Common myeloid progenitor, CD34-positive (primary cell): ENCODE measurements at regions not wholly inside any gene's neighbourhood (a gene's known extent, or its start where the extent isn't known, plus 50 kb on each side); places are given as distances from the start of the nearest gene placed in this dataset.

Source experiments
- CTCF ChIA-PET: fragments of 350-600 bp; sonication (Branson Sonifier 250); formaldehyde crosslinking; loops from one replicate; lab custom pipeline; 2021; ENCODE audit warnings: antibody characterized with exemption; lab: Charles Lee
- POLR2A ChIA-PET: fragments of 350-600 bp; sonication (Branson Sonifier 250); formaldehyde crosslinking; loops from one replicate; lab custom pipeline; 2021; ENCODE audit warnings: antibody characterized with exemption; lab: Charles Lee
- DNase-seq, 3 donors: peaks; one replicate each; pipeline versions ENCODE4 v3.0.0 to v3.0.0-alpha.2; 2013
- H3K27ac ChIP-seq, 2 experiments: 1 replicate in 1 of 2; 2 replicates in 1 of 2; pipeline ENCODE4 v1.7.0; 2013; ENCODE audit warnings: inconsistent platforms in 2 of 2, low read length in 2 of 2, mild to moderate bottlenecking in 2 of 2, low read depth in 1 of 2, moderate library complexity in 1 of 2; ENCODE audit not compliant: severe bottlenecking in 2 of 2, insufficient read depth in 1 of 2, poor library complexity in 1 of 2
- H3K27me3 ChIP-seq, 5 experiments: replicated peaks in 2 of 5; 1 replicate in 3 of 5; 2 replicates in 2 of 5; pipeline versions ENCODE4 v1.6.1 to v1.7.0; 2013; ENCODE audit warnings: low read length in 4 of 5, mild to moderate bottlenecking in 2 of 5, moderate library complexity in 2 of 5, inconsistent platforms in 1 of 5; ENCODE audit not compliant: insufficient read depth in 5 of 5, control insufficient read depth in 4 of 5
- H3K36me3 ChIP-seq, 4 experiments: 1 replicate in 2 of 4; 2 replicates in 2 of 4; pipeline versions ENCODE4 v1.6.1 to v1.7.0; 2013; ENCODE audit warnings: low read length in 3 of 4, control low read depth in 1 of 4, mild to moderate bottlenecking in 1 of 4; ENCODE audit not compliant: control insufficient read depth in 4 of 4, insufficient read depth in 4 of 4
- H3K4me1 ChIP-seq, 4 experiments: 1 replicate in 3 of 4; 2 replicates in 1 of 4; pipeline versions ENCODE4 v1.6.1 to v1.7.1; 2013; ENCODE audit warnings: low read length in 3 of 4, mild to moderate bottlenecking in 3 of 4, control low read depth in 1 of 4, inconsistent platforms in 1 of 4, moderate library complexity in 1 of 4; ENCODE audit not compliant: control insufficient read depth in 4 of 4, insufficient read depth in 4 of 4; ENCODE audit errors: control extremely low read depth in 1 of 4
- H3K4me3 ChIP-seq, 7 experiments: 1 replicate in 4 of 7; 2 replicates in 3 of 7; pipeline versions ENCODE4 v1.5.1 to v1.7.0; 2013; ENCODE audit warnings: mild to moderate bottlenecking in 7 of 7, low read length in 6 of 7, moderate library complexity in 6 of 7, inconsistent platforms in 2 of 7, low read depth in 2 of 7, control low read depth in 1 of 7; ENCODE audit not compliant: insufficient read depth in 4 of 7, control insufficient read depth in 1 of 7; ENCODE audit errors: extremely low read depth in 1 of 7
- H3K9me3 ChIP-seq, 5 experiments: 1 replicate in 4 of 5; 2 replicates in 1 of 5; pipeline versions ENCODE4 v1.6.1 to v1.7.1; 2013; ENCODE audit warnings: low read length in 4 of 5, mild to moderate bottlenecking in 2 of 5, inconsistent platforms in 1 of 5, low read depth in 1 of 5, moderate library complexity in 1 of 5; ENCODE audit not compliant: control insufficient read depth in 4 of 5, insufficient read depth in 2 of 5; ENCODE audit errors: control extremely low read depth in 1 of 5
- WGBS: methylation state at CpG from one replicate; pipeline ENCODE4 v1.1.5; 2013; ENCODE audit not compliant: insufficient coverage; 5-methylcytosine and 5-hydroxymethylcytosine counted together

GRCh38 chr3:19022546-19022945, 125.8 kb upstream of the KCNH8 start:
- no peaks in the 10 kb centered on the region for H3K27me3 ChIP-seq
- no peak for DNase-seq
- ChIA-PET POLR2A (no interaction called here), CTCF (no interaction called here)
- H3K27ac ChIP-seq: no peak overlapping the region
- no peaks in the 10 kb centered on the region for H3K4me1 ChIP-seq
- H3K4me3 ChIP-seq: no peak overlapping the region
- WGBS: no CpG with 5 or more reads among the region's 4 CpGs
- H3K36me3 ChIP-seq: no peaks in the 10 kb centered on the region
- no peaks in the 10 kb centered on the region for H3K9me3 ChIP-seq

- no peaks in the 10 kb centered on the region for H3K4me1 ChIP-seq
- CTCF ChIA-PET: interaction anchor here (1.8 kb wide), 1 partner anchor 11 kb away, joined by 4 read pairs; no protein-coding TSS in a partner anchor
- no peaks in the 10 kb centered on the region for H3K27me3 ChIP-seq
- no peak overlapping the region for H3K27ac ChIP-seq
- POLR2A ChIA-PET: no interaction called here
- H3K9me3 ChIP-seq: no peaks in the 10 kb centered on the region
- no CpG with 5 or more reads among the region's 2 CpGs for WGBS
- H3K36me3 ChIP-seq: no peaks in the 10 kb centered on the region
- no peak for DNase-seq
- H3K4me3 ChIP-seq: no peak overlapping the region
These were observed 131.5 kb upstream of the KCNH8 start for GRCh38 chr3:19016851-19017250.

DNA sequence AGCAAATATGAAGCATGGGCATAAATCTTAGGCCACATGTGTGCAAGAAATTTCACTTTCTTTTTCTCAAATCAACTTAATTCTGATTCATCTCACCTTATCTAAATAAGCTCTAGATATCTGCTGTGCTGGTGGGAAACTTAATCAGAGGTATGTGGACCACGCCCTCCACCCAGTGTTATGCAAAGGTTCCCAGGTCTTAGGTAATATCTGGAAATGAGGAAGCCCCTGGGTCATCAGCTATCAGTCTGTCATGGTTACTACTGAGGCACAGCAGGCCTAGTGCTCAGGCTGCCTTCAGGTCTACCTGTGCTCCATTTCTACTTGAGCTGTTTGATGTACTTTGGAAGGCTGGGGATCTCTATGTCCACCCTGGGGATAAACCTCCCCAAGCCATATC, 134.4 kb upstream of the KCNH8 start:
- POLR2A ChIA-PET: no interaction called here
- 100% methylated on average over 1 of the region's 1 CpG for WGBS

DNA sequence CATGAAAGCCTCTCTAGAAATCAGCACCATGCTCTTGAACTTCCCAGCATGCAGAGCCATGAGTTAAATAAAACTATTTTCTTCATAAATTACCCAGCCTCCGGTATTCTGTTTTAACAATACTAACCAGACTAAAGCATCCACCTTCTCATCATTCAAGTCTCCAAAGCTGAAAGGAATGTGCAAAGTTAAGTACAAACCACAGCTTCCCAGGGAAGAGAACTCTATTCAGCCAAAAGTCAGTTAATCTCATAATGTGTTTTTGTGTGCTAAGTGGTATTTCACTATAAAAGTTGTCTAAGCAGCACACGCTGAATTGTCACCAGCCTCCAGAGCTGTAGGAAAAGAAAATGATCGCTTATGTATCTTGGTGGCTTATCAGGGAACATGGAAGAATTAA, 135.5 kb upstream of the KCNH8 start:
- H3K27me3 ChIP-seq: no peaks in the 10 kb centered on the region
- no peak overlapping the region for H3K27ac ChIP-seq
- H3K9me3 ChIP-seq: no peaks in the 10 kb centered on the region
- H3K4me3 ChIP-seq: no peak overlapping the region
- CTCF ChIA-PET: no interaction called here
- POLR2A ChIA-PET: no interaction called here
- 92% methylated on average over 2 of the region's 3 CpGs for WGBS
- DNase-seq: no peak
- H3K4me1 ChIP-seq: no peaks in the 10 kb centered on the region
- no peaks in the 10 kb centered on the region for H3K36me3 ChIP-seq

More for the DNA sequence above, 134.4 kb upstream of the KCNH8 start:
- Histone ChIP-seq H3K27me3 (no peaks in the 10 kb centered on the region), H3K27ac (no peak overlapping the region), H3K4me3 (no peak overlapping the region), H3K4me1 (no peaks in the 10 kb centered on the region), H3K9me3 (no peaks in the 10 kb centered on the region), H3K36me3 (no peaks in the 10 kb centered on the region)
- CTCF ChIA-PET: no interaction called here
- no peak for DNase-seq

DNA sequence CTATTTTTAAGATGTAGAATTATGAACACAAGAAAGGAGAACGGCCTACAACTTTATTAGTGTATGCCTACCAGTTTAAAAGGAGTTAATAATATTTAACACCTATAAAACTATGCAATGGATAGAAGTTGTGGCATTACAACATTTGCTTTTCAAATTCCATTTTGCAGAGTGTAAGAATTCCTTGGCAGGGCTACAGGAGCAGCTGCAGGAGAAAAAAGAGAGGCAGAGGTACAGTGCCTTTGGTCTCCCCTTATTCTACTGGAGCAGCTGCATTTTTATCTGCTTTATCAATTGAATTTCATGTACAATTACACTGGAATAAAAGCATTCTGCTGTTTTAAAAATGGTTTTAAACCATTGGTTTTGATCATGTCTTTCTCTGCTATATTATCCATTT, 145.7 kb upstream of the KCNH8 start:
- H3K27ac ChIP-seq: no peak overlapping the region
- ChIA-PET POLR2A (interaction anchor here (0.6 kb wide), 1 partner anchor 847 kb away, joined by 5 read pairs; no protein-coding TSS in a partner anchor), CTCF (no interaction called here)
- no peak overlapping the region for H3K4me3 ChIP-seq
- no peaks in the 10 kb centered on the region for H3K27me3 ChIP-seq
- DNase-seq: no peak
- H3K36me3 ChIP-seq: no peaks in the 10 kb centered on the region
- no peaks in the 10 kb centered on the region for H3K4me1 ChIP-seq
- H3K9me3 ChIP-seq: no peaks in the 10 kb centered on the region
- WGBS: no CpG with 5 or more reads among the region's 1 CpG

DNA sequence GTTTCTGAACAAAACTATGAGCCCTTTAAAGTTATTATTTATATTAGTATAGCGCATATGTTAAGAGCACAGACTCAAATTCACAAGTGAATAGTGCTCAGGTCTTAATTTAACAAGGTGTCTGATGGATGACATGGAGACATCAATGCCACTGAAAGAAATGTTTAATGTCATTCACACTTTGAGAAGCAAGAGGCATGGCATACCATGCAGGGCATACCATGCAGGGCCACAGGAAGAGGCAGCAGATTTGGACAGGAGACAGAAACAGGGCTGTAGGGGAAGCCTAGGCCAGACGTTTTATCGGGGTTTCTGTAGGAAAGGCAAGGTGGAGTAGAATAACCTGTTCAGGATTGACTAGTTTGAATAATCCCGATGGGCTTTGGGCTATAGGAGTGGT, 150.2 kb upstream of the KCNH8 start:
- POLR2A ChIA-PET: no interaction called here
- Histone ChIP-seq H3K36me3 (no peaks in the 10 kb centered on the region), H3K4me3 (no peak overlapping the region), H3K27me3 (no peaks in the 10 kb centered on the region), H3K9me3 (peaks cover 0 to 9% (median 3%) of the 10 kb centered on the region in 5 experiments), H3K27ac (no peak overlapping the region), H3K4me1 (no peaks in the 10 kb centered on the region)
- CTCF ChIA-PET: no interaction called here
- DNase-seq: no peak
- WGBS: 100% methylated on average over 3 of the region's 4 CpGs

DNA sequence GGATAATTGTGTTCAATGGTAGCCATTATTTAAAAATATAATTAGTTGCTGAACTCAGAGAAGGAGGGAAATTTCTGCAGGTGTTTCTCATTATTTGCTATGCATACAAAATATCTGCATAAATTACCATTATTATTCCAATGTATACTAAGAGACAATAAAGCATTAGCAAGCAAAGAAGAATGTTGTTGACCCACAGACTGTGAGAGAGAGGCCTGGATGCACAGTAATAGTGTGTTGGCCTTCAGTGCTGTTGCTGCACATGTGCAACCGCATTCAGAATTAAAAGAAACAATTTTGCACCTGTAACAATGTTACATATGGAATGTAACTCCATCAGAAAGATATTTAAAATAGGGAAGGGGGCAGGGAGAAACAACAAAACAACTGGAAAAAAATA, 155.6 kb upstream of the KCNH8 start:
- ChIA-PET CTCF (no interaction called here), POLR2A (no interaction called here)
- H3K36me3 ChIP-seq: no peaks in the 10 kb centered on the region
- H3K4me1 ChIP-seq: no peaks in the 10 kb centered on the region
- no peak for DNase-seq
- no peak overlapping the region for H3K4me3 ChIP-seq
- H3K27me3 ChIP-seq: no peaks in the 10 kb centered on the region
- H3K9me3 ChIP-seq: peaks cover 0 to 9% (median 3%) of the 10 kb centered on the region in 5 experiments
- no peak overlapping the region for H3K27ac ChIP-seq
- no CpG with 5 or more reads among the region's 1 CpG for WGBS
